ENCODE measurements at regions not wholly inside any gene's neighbourhood (a gene's known extent, or its start where the extent isn't known, plus 50 kb on each side); places are given as distances from the start of the nearest gene placed in this dataset.

GRCh38 chr9:110059461-110059860 lies 148.5 kb downstream of the C9orf152 start:
- no peaks in the 10 kb centered on the region for H3K4me1 ChIP-seq (ENCODE audit: control insufficient read depth in 2 of 2, insufficient read depth in 2 of 2, low read length in 2 of 2)
- intact Hi-C loops (cut with micrococcal nuclease) = loop anchor here (2.0 to 10.0 kb wide), 4 partner anchors 155 to 615 kb away; no protein-coding TSS in a partner anchor
- POLR2A ChIA-PET = no interaction called here

GRCh38 chr9:110064803-110065202 lies 143.2 kb downstream of the C9orf152 start:
- no peak for DNase-seq
- peaks cover 0 to 59% (median 11%) of the 10 kb centered on the region in 7 donors for H3K4me1 Mint-ChIP-seq
- no peak overlapping the region for H3K4me3 ChIP-seq (ENCODE audit: low read length)
- peak; percentile 40 for ATAC-seq
- H3K27me3 ChIP-seq (ENCODE audit: control insufficient read depth in 2 of 2, insufficient read depth in 2 of 2, low read length in 2 of 2) = no peaks in the 10 kb centered on the region
- no peaks in the 10 kb centered on the region for H3K9me3 ChIP-seq (ENCODE audit: control insufficient read depth in 2 of 3, low read length in 3 of 3)
- no peak overlapping the region for H3K27ac ChIP-seq (ENCODE audit: low read depth, low read length)
- peaks cover 0 to 9% (median 0%) of the 10 kb centered on the region in 5 donors for H3K27me3 Mint-ChIP-seq
- ChIA-PET POLR2A (no interaction called here), CTCF (no interaction called here)
- H3K36me3 ChIP-seq (ENCODE audit: control insufficient read depth in 2 of 3, insufficient read depth in 3 of 3, low read length in 3 of 3) = no peaks in the 10 kb centered on the region
- no peaks in the 10 kb centered on the region for H3K4me1 ChIP-seq (ENCODE audit: control insufficient read depth in 2 of 2, insufficient read depth in 2 of 2, low read length in 2 of 2)
- H3K27ac Mint-ChIP-seq = peak overlapping the region in 1 of 9 donors; percentile 70
- peaks cover 0 to 5% (median 0%) of the 10 kb centered on the region in 11 donors for H3K9me3 Mint-ChIP-seq
- H3K4me3 Mint-ChIP-seq = no peak overlapping the region
- intact Hi-C loops (cut with micrococcal nuclease) = no loop called here
- H3K36me3 Mint-ChIP-seq = peaks cover 0 to 43% (median 0%) of the 10 kb centered on the region in 5 donors

More at GRCh38 chr9:110059461-110059860, 148.5 kb downstream of the C9orf152 start:
- peaks cover 0 to 38% (median 0%) of the 10 kb centered on the region in 5 donors for H3K36me3 Mint-ChIP-seq
- Histone ChIP-seq H3K9me3 (ENCODE audit: control insufficient read depth in 2 of 3, low read length in 3 of 3) (no peaks in the 10 kb centered on the region), H3K27ac (ENCODE audit: low read depth, low read length) (no peak overlapping the region), H3K4me3 (ENCODE audit: low read length) (no peak overlapping the region), H3K27me3 (ENCODE audit: control insufficient read depth in 2 of 2, insufficient read depth in 2 of 2, low read length in 2 of 2) (no peaks in the 10 kb centered on the region), H3K36me3 (ENCODE audit: control insufficient read depth in 2 of 3, insufficient read depth in 3 of 3, low read length in 3 of 3) (no peaks in the 10 kb centered on the region)
- H3K27me3 Mint-ChIP-seq = peaks cover 0 to 4% (median 0%) of the 10 kb centered on the region in 5 donors
- ATAC-seq = no peak
- no peak for DNase-seq
- peak overlapping the region in 1 of 9 donors; percentile 43 for H3K27ac Mint-ChIP-seq
- peaks cover 0 to 3% (median 0%) of the 10 kb centered on the region in 11 donors for H3K9me3 Mint-ChIP-seq
- CTCF ChIA-PET = interaction anchor here (2.1 to 7.8 kb wide), 2 partner anchors 92 to 154 kb away, joined by 6 to 111 read pairs; no protein-coding TSS in a partner anchor
- no peak overlapping the region for H3K4me3 Mint-ChIP-seq
- H3K4me1 Mint-ChIP-seq = peaks cover 0 to 59% (median 8%) of the 10 kb centered on the region in 7 donors

GRCh38 chr9:110065532-110065931 lies 142.4 kb downstream of the C9orf152 start:
- Histone ChIP-seq H3K27me3 (ENCODE audit: control insufficient read depth in 2 of 2, insufficient read depth in 2 of 2, low read length in 2 of 2) (no peaks in the 10 kb centered on the region), H3K4me3 (ENCODE audit: low read length) (no peak overlapping the region), H3K36me3 (ENCODE audit: control insufficient read depth in 2 of 3, insufficient read depth in 3 of 3, low read length in 3 of 3) (no peaks in the 10 kb centered on the region), H3K27ac (ENCODE audit: low read depth, low read length) (no peak overlapping the region), H3K9me3 (ENCODE audit: control insufficient read depth in 2 of 3, low read length in 3 of 3) (no peaks in the 10 kb centered on the region), H3K4me1 (ENCODE audit: control insufficient read depth in 2 of 2, insufficient read depth in 2 of 2, low read length in 2 of 2) (no peaks in the 10 kb centered on the region)
- POLR2A ChIA-PET = no interaction called here
- CTCF ChIA-PET = no interaction called here
- no peak for DNase-seq
- peak overlapping the region in 1 of 9 donors; percentile 10 for H3K27ac Mint-ChIP-seq
- peaks cover 0 to 9% (median 0%) of the 10 kb centered on the region in 5 donors for H3K27me3 Mint-ChIP-seq
- intact Hi-C loops (cut with micrococcal nuclease) = no loop called here
- H3K9me3 Mint-ChIP-seq = peaks cover 0 to 5% (median 0%) of the 10 kb centered on the region in 11 donors
- peak; percentile 44 for ATAC-seq
- peak overlapping the region in 2 of 10 donors; percentile 3 to 20 for H3K4me3 Mint-ChIP-seq
- peaks cover 0 to 63% (median 11%) of the 10 kb centered on the region in 7 donors for H3K4me1 Mint-ChIP-seq
- H3K36me3 Mint-ChIP-seq = peaks cover 0 to 47% (median 0%) of the 10 kb centered on the region in 5 donors

GRCh38 chr9:110066929-110067716 lies 140.8 kb downstream of the C9orf152 start:
- no peak overlapping the region for H3K27ac ChIP-seq (ENCODE audit: low read depth, low read length)
- no peak overlapping the region for H3K4me3 ChIP-seq (ENCODE audit: low read length)
- ATAC-seq = no peak
- H3K4me3 Mint-ChIP-seq = peak overlapping the region in 1 of 10 donors; percentile 31
- H3K9me3 ChIP-seq (ENCODE audit: control insufficient read depth in 2 of 3, low read length in 3 of 3) = no peaks in the 10 kb centered on the region
- CTCF ChIA-PET = no interaction called here
- DNase-seq = no peak
- peaks cover 0 to 47% (median 0%) of the 10 kb centered on the region in 5 donors for H3K36me3 Mint-ChIP-seq
- H3K36me3 ChIP-seq (ENCODE audit: control insufficient read depth in 2 of 3, insufficient read depth in 3 of 3, low read length in 3 of 3) = no peaks in the 10 kb centered on the region
- H3K27me3 Mint-ChIP-seq = peaks cover 0 to 9% (median 0%) of the 10 kb centered on the region in 5 donors
- no peaks in the 10 kb centered on the region for H3K27me3 ChIP-seq (ENCODE audit: control insufficient read depth in 2 of 2, insufficient read depth in 2 of 2, low read length in 2 of 2)
- no peaks in the 10 kb centered on the region for H3K4me1 ChIP-seq (ENCODE audit: control insufficient read depth in 2 of 2, insufficient read depth in 2 of 2, low read length in 2 of 2)
- H3K9me3 Mint-ChIP-seq = peaks cover 0 to 3% (median 0%) of the 10 kb centered on the region in 11 donors
- peaks cover 0 to 63% (median 11%) of the 10 kb centered on the region in 7 donors for H3K4me1 Mint-ChIP-seq
- intact Hi-C loops (cut with micrococcal nuclease) = no loop called here
- peak overlapping the region in 1 of 9 donors; percentile 32 for H3K27ac Mint-ChIP-seq
- POLR2A ChIA-PET = no interaction called here

- H3K4me1 Mint-ChIP-seq = peaks cover 0 to 68% (median 13%) of the 10 kb centered on the region in 7 donors
- H3K27me3 Mint-ChIP-seq = peaks cover 0 to 5% (median 0%) of the 10 kb centered on the region in 5 donors
- no peaks in the 10 kb centered on the region for H3K36me3 ChIP-seq (ENCODE audit: control insufficient read depth in 2 of 3, insufficient read depth in 3 of 3, low read length in 3 of 3)
- ATAC-seq (no peak), DNase-seq (no peak)
- no peaks in the 10 kb centered on the region for H3K27me3 ChIP-seq (ENCODE audit: control insufficient read depth in 2 of 2, insufficient read depth in 2 of 2, low read length in 2 of 2)
- H3K4me3 ChIP-seq (ENCODE audit: low read length) = no peak overlapping the region
- H3K36me3 Mint-ChIP-seq = peaks cover 0 to 46% (median 0%) of the 10 kb centered on the region in 5 donors
- H3K9me3 Mint-ChIP-seq = peaks cover 0 to 2% (median 0%) of the 10 kb centered on the region in 11 donors
- H3K9me3 ChIP-seq (ENCODE audit: control insufficient read depth in 2 of 3, low read length in 3 of 3) = no peaks in the 10 kb centered on the region
- ChIA-PET POLR2A (no interaction called here), CTCF (interaction anchor here (0.6 kb wide), 1 partner anchor 9 kb away, joined by 5 read pairs; no protein-coding TSS in a partner anchor)
- no peak overlapping the region for H3K27ac ChIP-seq (ENCODE audit: low read depth, low read length)
- H3K4me1 ChIP-seq (ENCODE audit: control insufficient read depth in 2 of 2, insufficient read depth in 2 of 2, low read length in 2 of 2) = no peaks in the 10 kb centered on the region
- intact Hi-C loops (cut with micrococcal nuclease) = no loop called here
- no peak overlapping the region for H3K27ac Mint-ChIP-seq
- H3K4me3 Mint-ChIP-seq = peak overlapping the region in 1 of 10 donors; percentile 12
These were observed 139.7 kb downstream of the C9orf152 start for GRCh38 chr9:110068212-110068611.

GRCh38 chr9:110069326-110070248 lies 138.4 kb downstream of the C9orf152 start:
- ChIA-PET CTCF (no interaction called here), POLR2A (interaction anchor here (1.0 kb wide), 1 partner anchor 9 kb away, joined by 3 read pairs; no protein-coding TSS in a partner anchor)
- H3K27me3 Mint-ChIP-seq = peaks cover 0 to 5% (median 0%) of the 10 kb centered on the region in 5 donors
- peak overlapping the region in 1 of 10 donors; percentile 8 for H3K4me3 Mint-ChIP-seq
- Histone ChIP-seq H3K27ac (ENCODE audit: low read depth, low read length) (no peak overlapping the region), H3K27me3 (ENCODE audit: control insufficient read depth in 2 of 2, insufficient read depth in 2 of 2, low read length in 2 of 2) (no peaks in the 10 kb centered on the region), H3K9me3 (ENCODE audit: control insufficient read depth in 2 of 3, low read length in 3 of 3) (no peaks in the 10 kb centered on the region), H3K4me3 (ENCODE audit: low read length) (no peak overlapping the region), H3K36me3 (ENCODE audit: control insufficient read depth in 2 of 3, insufficient read depth in 3 of 3, low read length in 3 of 3) (no peaks in the 10 kb centered on the region), H3K4me1 (ENCODE audit: control insufficient read depth in 2 of 2, insufficient read depth in 2 of 2, low read length in 2 of 2) (no peaks in the 10 kb centered on the region)
- peaks cover 0 to 2% (median 0%) of the 10 kb centered on the region in 11 donors for H3K9me3 Mint-ChIP-seq
- ATAC-seq (peak; percentile 80), DNase-seq (no peak)
- peaks cover 0 to 44% (median 0%) of the 10 kb centered on the region in 5 donors for H3K36me3 Mint-ChIP-seq
- intact Hi-C loops (cut with micrococcal nuclease) = no loop called here
- H3K4me1 Mint-ChIP-seq = peaks cover 0 to 68% (median 13%) of the 10 kb centered on the region in 7 donors
- H3K27ac Mint-ChIP-seq = no peak overlapping the region

All from naive thymus-derived CD4-positive, alpha-beta T cell (primary cell).